MM.1S (cell line): ENCODE measurements at regions not wholly inside any gene's neighbourhood (a gene's known extent, or its start where the extent isn't known, plus 50 kb on each side); places are given as distances from the start of the nearest gene placed in this dataset.

Experiments used
- DNase-seq: peaks from one replicate; pipeline ENCODE4 v3.0.0-alpha.2; 2015
- H2AFZ ChIP-seq: fragments of 300-600 bp; sonication (generic); 2 replicates; pipeline ENCODE4 v1.6.0; 2016; ENCODE audit warnings: antibody characterized with exemption, low read length
- H3F3A ChIP-seq: fragments of 300-600 bp; sonication (generic); 2 replicates; pipeline ENCODE4 v1.6.1; 2016; ENCODE audit warnings: mild to moderate bottlenecking, antibody characterized with exemption, low read length, moderate library complexity, mixed read lengths; ENCODE audit not compliant: insufficient read depth
- H3K27ac ChIP-seq: fragments of 300-600 bp; sonication (generic); 2 replicates; pipeline ENCODE4 v1.5.1; 2016; ENCODE audit warnings: mild to moderate bottlenecking, low read length
- H3K27me3 ChIP-seq: fragments of 300-600 bp; sonication (generic); replicated peaks from 2 replicates; pipeline ENCODE4 v1.6.0; 2016; ENCODE audit warnings: low read length; ENCODE audit not compliant: insufficient read depth
- H3K36me3 ChIP-seq: fragments of 300-600 bp; sonication (generic); replicated peaks from 2 replicates; pipeline ENCODE4 v1.6.1; 2016; ENCODE audit warnings: mild to moderate bottlenecking, low read length, mixed read lengths; ENCODE audit not compliant: insufficient read depth
- H3K4me1 ChIP-seq: fragments of 300-600 bp; sonication (generic); 2 replicates; pipeline ENCODE4 v1.6.1; 2016; ENCODE audit warnings: low read length, mixed read lengths
- H3K4me2 ChIP-seq: fragments of 300-600 bp; sonication (generic); 2 replicates; pipeline ENCODE4 v1.6.0; 2016; ENCODE audit warnings: low read depth, low read length
- H3K4me3 ChIP-seq: fragments of 300-600 bp; sonication (generic); 2 replicates; pipeline ENCODE4 v1.5.1; 2016; ENCODE audit warnings: low read length, mixed read lengths
- H3K79me2 ChIP-seq: fragments of 300-600 bp; sonication (generic); 2 replicates; pipeline ENCODE4 v1.6.1; 2016; ENCODE audit warnings: mixed run types, low read length, mixed read lengths
- H3K9ac ChIP-seq: fragments of 300-600 bp; sonication (generic); 2 replicates; pipeline ENCODE4 v1.6.1; 2016; ENCODE audit warnings: low read length, mixed read lengths
- H3K9me2 ChIP-seq: fragments of 300-600 bp; sonication (generic); replicated peaks from 2 replicates; pipeline ENCODE4 v1.6.1; 2016; ENCODE audit warnings: mild to moderate bottlenecking, low read length, mixed read lengths; ENCODE audit not compliant: insufficient read depth
- H3K9me3 ChIP-seq: fragments of 300-600 bp; sonication (generic); replicated peaks from 2 replicates; pipeline ENCODE4 v1.6.1; 2016; ENCODE audit warnings: mild to moderate bottlenecking, low read length, mixed read lengths; ENCODE audit not compliant: insufficient read depth
- H4K20me1 ChIP-seq: fragments of 300-600 bp; sonication (generic); 2 replicates; pipeline ENCODE4 v1.6.1; 2016; ENCODE audit warnings: mild to moderate bottlenecking, low read length, moderate library complexity, mixed read lengths; ENCODE audit not compliant: insufficient read depth
- CTCF ChIP-seq: fragments of 300-600 bp; sonication (generic); IDR thresholded peaks from 2 replicates; pipeline ENCODE4 v1.5.1; 2016; ENCODE audit warnings: antibody characterized with exemption, low read length, mixed read lengths
- EZH2 ChIP-seq: fragments of 300-600 bp; sonication (generic); optimal IDR thresholded peaks from 2 replicates; pipeline ENCODE3; 2017; ENCODE audit warnings: low read depth, mild to moderate bottlenecking, antibody characterized with exemption, low read length, mixed read lengths
- EZH2phosphoT487 ChIP-seq: fragments of 300-600 bp; sonication (generic); IDR thresholded peaks from 2 replicates; pipeline ENCODE4 v1.6.1; 2018; ENCODE audit warnings: antibody characterized with exemption, low read length

GRCh38 chr15:35857567-35858226, 311.7 kb upstream of the DPH6 start:
- Histone ChIP-seq H3K27me3 (no peaks in the 10 kb centered on the region), H3K79me2 (no peaks in the 10 kb centered on the region), H3K27ac (no peak overlapping the region), H3K4me3 (no peak overlapping the region), H4K20me1 (no peaks in the 10 kb centered on the region), H3K4me2 (no peak overlapping the region), H3K9me3 (no peaks in the 10 kb centered on the region), H3K4me1 (no peaks in the 10 kb centered on the region), H3F3A (no peaks in the 10 kb centered on the region), H3K36me3 (no peaks in the 10 kb centered on the region), H3K9ac (no peak overlapping the region), H2AFZ (no peak overlapping the region), H3K9me2 (no peaks in the 10 kb centered on the region)
- TF ChIP-seq EZH2 = no peak
- TF ChIP-seq CTCF = no peak
- DNase-seq = no peak

- TF ChIP-seq EZH2phosphoT487 (no peak), CTCF (no peak), EZH2 (no peak)
- no peak overlapping the region for H3K4me3 ChIP-seq
- no peaks in the 10 kb centered on the region for H3K9me2 ChIP-seq
- no peaks in the 10 kb centered on the region for H3K79me2 ChIP-seq
- no peak overlapping the region for H3K4me2 ChIP-seq
- H3K9ac ChIP-seq = no peak overlapping the region
- H2AFZ ChIP-seq = no peak overlapping the region
- no peaks in the 10 kb centered on the region for H3K36me3 ChIP-seq
- no peaks in the 10 kb centered on the region for H3K4me1 ChIP-seq
- H3K9me3 ChIP-seq = no peaks in the 10 kb centered on the region
- H3F3A ChIP-seq = no peaks in the 10 kb centered on the region
- no peaks in the 10 kb centered on the region for H3K27me3 ChIP-seq
- no peaks in the 10 kb centered on the region for H4K20me1 ChIP-seq
- no peak for DNase-seq
- H3K27ac ChIP-seq = no peak overlapping the region
Observed at GRCh38 chr15:35858707-35859106, 312.7 kb upstream of the DPH6 start.

- Histone ChIP-seq H3K9me2 (no peaks in the 10 kb centered on the region), H2AFZ (no peak overlapping the region), H4K20me1 (no peaks in the 10 kb centered on the region), H3K36me3 (no peaks in the 10 kb centered on the region), H3K9me3 (no peaks in the 10 kb centered on the region), H3K4me1 (no peaks in the 10 kb centered on the region), H3K27me3 (no peaks in the 10 kb centered on the region), H3K27ac (no peak overlapping the region), H3K4me2 (no peak overlapping the region), H3K9ac (no peak overlapping the region), H3K4me3 (no peak overlapping the region), H3K79me2 (no peaks in the 10 kb centered on the region), H3F3A (no peaks in the 10 kb centered on the region)
- TF ChIP-seq EZH2phosphoT487 = no peak
- TF ChIP-seq CTCF = no peak
- no peak for TF ChIP-seq EZH2
- no peak for DNase-seq
Observed at GRCh38 chr15:35863655-35864054, 317.7 kb upstream of the DPH6 start.
